GM23338 (cell line): ENCODE measurements at regions not wholly inside any gene's neighbourhood (a gene's known extent, or its start where the extent isn't known, plus 50 kb on each side); places are given as distances from the start of the nearest gene placed in this dataset.

Experiments used
- ATAC-seq: fragments of 200-7000 bp; cut with Tn5 transposase; 3 replicates; pipeline ENCODE4 v1.9.1; 2020
- DNase-seq: peaks from one replicate; pipeline ENCODE4 v3.0.0-alpha.2; 2015; ENCODE audit warnings: low spot score
- H2AFZ ChIP-seq: fragments of 200-600 bp; sonication (generic); 2 replicates; pipeline ENCODE4 v1.8.0; 2016; ENCODE audit warnings: antibody characterized with exemption, mild to moderate bottlenecking, moderate library complexity
- H3F3A ChIP-seq: fragments of 200-600 bp; sonication (generic); replicated peaks from 2 replicates; pipeline ENCODE4 v1.8.0; 2017; ENCODE audit warnings: antibody characterized with exemption, mixed run types, low read depth
- H3K27ac ChIP-seq: fragments of 200-600 bp; sonication (generic); 2 replicates; pipeline ENCODE4 v1.6.1; 2016; ENCODE audit warnings: low read depth
- H3K27me3 ChIP-seq: fragments of 200-600 bp; sonication (generic); 2 replicates; pipeline ENCODE4 v1.8.0; 2016; ENCODE audit warnings: mild to moderate bottlenecking, mixed run types, moderate library complexity; ENCODE audit not compliant: insufficient read depth
- H3K36me3 ChIP-seq: fragments of 200-600 bp; sonication (generic); 2 replicates; pipeline ENCODE4 v1.8.0; 2016; ENCODE audit warnings: mild to moderate bottlenecking; ENCODE audit not compliant: insufficient read depth
- H3K4me1 ChIP-seq: fragments of 200-600 bp; sonication (generic); 2 replicates; pipeline ENCODE4 v1.8.0; 2016; ENCODE audit warnings: mild to moderate bottlenecking, moderate library complexity; ENCODE audit not compliant: insufficient read depth
- H3K4me2 ChIP-seq: fragments of 200-600 bp; sonication (generic); 2 replicates; pipeline ENCODE4 v1.7.1; 2017; ENCODE audit warnings: mixed run types
- H3K4me3 ChIP-seq: fragments of 200-600 bp; sonication (generic); 2 replicates; pipeline ENCODE4 v1.6.1; 2016; ENCODE audit warnings: mixed run types
- H3K79me2 ChIP-seq: fragments of 200-600 bp; sonication (generic); replicated peaks from 2 replicates; pipeline ENCODE4 v1.8.0; 2017; ENCODE audit warnings: mild to moderate bottlenecking; ENCODE audit not compliant: insufficient read depth
- H3K9me2 ChIP-seq: fragments of 200-600 bp; sonication (generic); 2 replicates; pipeline ENCODE4 v1.8.0; 2017; ENCODE audit not compliant: insufficient read depth
- H4K20me1 ChIP-seq: fragments of 200-600 bp; sonication (generic); replicated peaks from 2 replicates; pipeline ENCODE4 v1.8.0; 2017; ENCODE audit warnings: mild to moderate bottlenecking; ENCODE audit not compliant: insufficient read depth
- H3K27ac Mint-ChIP-seq: 2 replicates; pipeline ENCODE4 v1.8.0; 2020; ENCODE audit warnings: inconsistent platforms, mild to moderate bottlenecking, moderate library complexity, mixed read lengths
- H3K27me3 Mint-ChIP-seq: 3 replicates; pipeline ENCODE4 v1.8.0; 2022; ENCODE audit warnings: low read depth, mild to moderate bottlenecking, moderate library complexity, mixed read lengths, inconsistent platforms; ENCODE audit not compliant: insufficient read depth, poor library complexity
- H3K36me3 Mint-ChIP-seq: 3 replicates; pipeline ENCODE4 v1.8.0; 2021; ENCODE audit warnings: low read depth, mild to moderate bottlenecking, inconsistent platforms, moderate library complexity, mixed read lengths
- H3K4me1 Mint-ChIP-seq: 3 replicates; pipeline ENCODE4 v1.8.0; 2020; ENCODE audit warnings: mild to moderate bottlenecking, inconsistent platforms, mixed read lengths
- H3K4me3 Mint-ChIP-seq: 3 replicates; pipeline ENCODE4 v1.8.0; 2021; ENCODE audit warnings: moderate library complexity, mild to moderate bottlenecking, inconsistent platforms, mixed read lengths
- H3K9me3 Mint-ChIP-seq: 3 replicates; pipeline ENCODE4 v1.8.0; 2020; ENCODE audit warnings: moderate library complexity, mild to moderate bottlenecking, inconsistent platforms, mixed read lengths
- CREB1 ChIP-seq: fragments of 250-450 bp; sonication (Bioruptor Pico); IDR thresholded peaks from 2 replicates; pipeline ENCODE4 v1.5.0; 2020; ENCODE audit warnings: low read depth, mild to moderate bottlenecking, moderate library complexity
- EZH2 ChIP-seq: fragments of 200-600 bp; sonication (generic); IDR thresholded peaks from one replicate; pipeline ENCODE4 v1.8.0; 2017; ENCODE audit warnings: antibody characterized with exemption, mild to moderate bottlenecking, low read depth; ENCODE audit not compliant: unreplicated experiment
- EZH2phosphoT487 ChIP-seq: fragments of 200-600 bp; sonication (generic); IDR thresholded peaks from one replicate; pipeline ENCODE4 v1.8.1; 2018; ENCODE audit warnings: antibody characterized with exemption; ENCODE audit not compliant: unreplicated experiment
- JUNB ChIP-seq: IDR thresholded peaks from one replicate; pipeline ENCODE4 v1.6.1; 2016; ENCODE audit warnings: antibody characterized with exemption; ENCODE audit not compliant: unreplicated experiment
- POLR2AphosphoS5 ChIP-seq: IDR thresholded peaks from 2 replicates; pipeline ENCODE4 v1.6.1; 2016; ENCODE audit warnings: antibody characterized with exemption, low read depth
- STAT1 ChIP-seq: IDR thresholded peaks from one replicate; pipeline ENCODE4 v1.6.1; 2016; ENCODE audit warnings: antibody characterized with exemption; ENCODE audit not compliant: unreplicated experiment
- ZNF114 ChIP-seq: fragments of 250-450 bp; sonication (Bioruptor Pico); IDR thresholded peaks from 2 replicates; pipeline ENCODE4 v1.5.0; 2020; ENCODE audit warnings: mild to moderate bottlenecking, moderate library complexity
- ZNF331 ChIP-seq: fragments of 250-450 bp; sonication (Bioruptor Pico); IDR thresholded peaks from 2 replicates; pipeline ENCODE4 v1.5.0; 2020; ENCODE audit warnings: low read depth, mild to moderate bottlenecking, moderate library complexity
- TF ChIP-seq, protein P1 (sequence below), 2 experiments: fragments of 200-600 bp in 1 of 2; sonication (generic) in 1 of 2; conservative IDR thresholded peaks; 2 replicates each; pipeline versions ENCODE4 v1.5.1 to v1.6.1; 2016 to 2017; ENCODE audit warnings: antibody characterized with exemption in 2 of 2, low read depth in 2 of 2, mild to moderate bottlenecking in 2 of 2, moderate library complexity in 1 of 2
- TF ChIP-seq, protein P2 (sequence below): IDR thresholded peaks from 2 replicates; pipeline ENCODE4 v1.6.1; 2016; ENCODE audit warnings: antibody characterized with exemption
- TF ChIP-seq, protein P3 (sequence below): IDR thresholded peaks from one replicate; pipeline ENCODE4 v1.6.1; 2018; ENCODE audit warnings: antibody characterized with exemption; ENCODE audit not compliant: unreplicated experiment

DNA sequence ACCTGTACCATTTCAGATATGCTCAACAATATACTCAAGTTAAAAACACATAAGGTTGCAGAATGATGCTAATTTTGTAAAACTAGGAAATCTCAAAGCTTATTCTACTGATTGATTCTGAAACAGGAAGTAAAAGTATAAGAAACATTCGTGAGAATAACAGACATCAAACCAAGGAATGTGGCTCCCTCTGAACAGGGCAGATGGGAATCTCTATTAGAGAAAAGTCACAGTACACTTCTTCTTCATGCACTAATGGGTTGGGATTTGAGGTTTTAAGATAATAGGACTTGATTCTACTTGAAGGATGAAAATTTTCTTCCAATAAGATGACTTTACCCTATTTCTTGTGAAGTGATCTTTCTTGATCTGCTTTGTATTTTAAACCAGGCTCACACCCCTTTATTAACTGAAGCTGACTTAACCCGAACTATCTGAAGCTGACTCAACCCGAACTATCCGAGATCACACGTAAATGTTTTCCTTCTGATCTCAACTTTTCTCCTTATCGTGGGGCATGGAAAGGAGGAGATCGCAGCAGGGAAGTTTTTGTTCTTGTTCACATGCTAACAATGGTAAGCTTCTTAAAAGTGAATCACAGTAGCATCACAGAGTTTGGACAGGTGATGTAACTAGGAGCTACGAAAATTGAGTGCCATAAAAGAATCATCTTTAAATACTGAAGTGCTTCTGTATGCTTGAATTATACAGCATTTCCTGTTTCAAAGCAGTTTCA lies 363.1 kb upstream of the ZFP42 start:
- Histone ChIP-seq H2AFZ (no peak overlapping the region), H4K20me1 (no peaks in the 10 kb centered on the region), H3K4me2 (no peak overlapping the region), H3K36me3 (no peaks in the 10 kb centered on the region), H3K9me2 (no peaks in the 10 kb centered on the region), H3F3A (no peaks in the 10 kb centered on the region), H3K27me3 (no peaks in the 10 kb centered on the region), H3K79me2 (no peaks in the 10 kb centered on the region), H3K4me1 (peaks cover 9% of the 10 kb centered on the region), H3K27ac (no peak overlapping the region), H3K4me3 (no peak overlapping the region)
- Mint-ChIP-seq H3K27me3 (peaks cover 2% of the 10 kb centered on the region), H3K27ac (no peak overlapping the region), H3K4me1 (peaks cover 16% of the 10 kb centered on the region), H3K4me3 (no peak overlapping the region), H3K9me3 (no peaks in the 10 kb centered on the region; the same call in 2 of the 3 replicates), H3K36me3 (no peaks in the 10 kb centered on the region)
- ATAC-seq (no peak), DNase-seq (no peak)
- TF ChIP-seq ZNF114 (CRISPR knock-in tag), result no peak

DNA sequence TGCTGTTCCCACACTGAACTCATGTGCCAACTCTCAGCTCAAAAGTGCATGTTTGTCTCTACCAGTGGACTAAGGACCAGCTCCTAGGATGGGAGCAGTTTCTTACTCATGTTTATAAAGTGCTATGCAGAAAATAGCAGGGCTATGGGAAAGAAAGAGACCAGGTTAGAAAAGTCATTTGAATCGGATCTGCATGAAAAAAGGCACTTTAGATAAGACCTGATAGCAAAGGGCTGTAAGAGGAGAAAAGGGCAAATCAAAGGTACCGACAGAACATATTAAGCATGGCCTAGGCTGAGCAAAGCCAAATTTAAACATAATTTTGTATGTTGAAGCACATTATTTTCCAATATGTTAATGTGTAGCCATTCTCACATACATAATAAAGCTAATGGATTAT lies 362.3 kb upstream of the ZFP42 start:
- TF ChIP-seq STAT1 (no peak), POLR2AphosphoS5 (no peak), JUNB (no peak), EZH2 (no peak), CREB1 (no peak), EZH2phosphoT487 (no peak), ZNF331 (CRISPR knock-in tag) (no peak), ZNF114 (CRISPR knock-in tag) (no peak)
- TF ChIP-seq, protein P1, sequence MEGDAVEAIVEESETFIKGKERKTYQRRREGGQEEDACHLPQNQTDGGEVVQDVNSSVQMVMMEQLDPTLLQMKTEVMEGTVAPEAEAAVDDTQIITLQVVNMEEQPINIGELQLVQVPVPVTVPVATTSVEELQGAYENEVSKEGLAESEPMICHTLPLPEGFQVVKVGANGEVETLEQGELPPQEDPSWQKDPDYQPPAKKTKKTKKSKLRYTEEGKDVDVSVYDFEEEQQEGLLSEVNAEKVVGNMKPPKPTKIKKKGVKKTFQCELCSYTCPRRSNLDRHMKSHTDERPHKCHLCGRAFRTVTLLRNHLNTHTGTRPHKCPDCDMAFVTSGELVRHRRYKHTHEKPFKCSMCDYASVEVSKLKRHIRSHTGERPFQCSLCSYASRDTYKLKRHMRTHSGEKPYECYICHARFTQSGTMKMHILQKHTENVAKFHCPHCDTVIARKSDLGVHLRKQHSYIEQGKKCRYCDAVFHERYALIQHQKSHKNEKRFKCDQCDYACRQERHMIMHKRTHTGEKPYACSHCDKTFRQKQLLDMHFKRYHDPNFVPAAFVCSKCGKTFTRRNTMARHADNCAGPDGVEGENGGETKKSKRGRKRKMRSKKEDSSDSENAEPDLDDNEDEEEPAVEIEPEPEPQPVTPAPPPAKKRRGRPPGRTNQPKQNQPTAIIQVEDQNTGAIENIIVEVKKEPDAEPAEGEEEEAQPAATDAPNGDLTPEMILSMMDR (conservative IDR thresholded peaks at IDR 0.05; ENCODE audit: low read depth in 2 of 2), result no peak
- TF ChIP-seq, protein P2, sequence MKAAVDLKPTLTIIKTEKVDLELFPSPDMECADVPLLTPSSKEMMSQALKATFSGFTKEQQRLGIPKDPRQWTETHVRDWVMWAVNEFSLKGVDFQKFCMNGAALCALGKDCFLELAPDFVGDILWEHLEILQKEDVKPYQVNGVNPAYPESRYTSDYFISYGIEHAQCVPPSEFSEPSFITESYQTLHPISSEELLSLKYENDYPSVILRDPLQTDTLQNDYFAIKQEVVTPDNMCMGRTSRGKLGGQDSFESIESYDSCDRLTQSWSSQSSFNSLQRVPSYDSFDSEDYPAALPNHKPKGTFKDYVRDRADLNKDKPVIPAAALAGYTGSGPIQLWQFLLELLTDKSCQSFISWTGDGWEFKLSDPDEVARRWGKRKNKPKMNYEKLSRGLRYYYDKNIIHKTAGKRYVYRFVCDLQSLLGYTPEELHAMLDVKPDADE, result no peak
- TF ChIP-seq, protein P3, sequence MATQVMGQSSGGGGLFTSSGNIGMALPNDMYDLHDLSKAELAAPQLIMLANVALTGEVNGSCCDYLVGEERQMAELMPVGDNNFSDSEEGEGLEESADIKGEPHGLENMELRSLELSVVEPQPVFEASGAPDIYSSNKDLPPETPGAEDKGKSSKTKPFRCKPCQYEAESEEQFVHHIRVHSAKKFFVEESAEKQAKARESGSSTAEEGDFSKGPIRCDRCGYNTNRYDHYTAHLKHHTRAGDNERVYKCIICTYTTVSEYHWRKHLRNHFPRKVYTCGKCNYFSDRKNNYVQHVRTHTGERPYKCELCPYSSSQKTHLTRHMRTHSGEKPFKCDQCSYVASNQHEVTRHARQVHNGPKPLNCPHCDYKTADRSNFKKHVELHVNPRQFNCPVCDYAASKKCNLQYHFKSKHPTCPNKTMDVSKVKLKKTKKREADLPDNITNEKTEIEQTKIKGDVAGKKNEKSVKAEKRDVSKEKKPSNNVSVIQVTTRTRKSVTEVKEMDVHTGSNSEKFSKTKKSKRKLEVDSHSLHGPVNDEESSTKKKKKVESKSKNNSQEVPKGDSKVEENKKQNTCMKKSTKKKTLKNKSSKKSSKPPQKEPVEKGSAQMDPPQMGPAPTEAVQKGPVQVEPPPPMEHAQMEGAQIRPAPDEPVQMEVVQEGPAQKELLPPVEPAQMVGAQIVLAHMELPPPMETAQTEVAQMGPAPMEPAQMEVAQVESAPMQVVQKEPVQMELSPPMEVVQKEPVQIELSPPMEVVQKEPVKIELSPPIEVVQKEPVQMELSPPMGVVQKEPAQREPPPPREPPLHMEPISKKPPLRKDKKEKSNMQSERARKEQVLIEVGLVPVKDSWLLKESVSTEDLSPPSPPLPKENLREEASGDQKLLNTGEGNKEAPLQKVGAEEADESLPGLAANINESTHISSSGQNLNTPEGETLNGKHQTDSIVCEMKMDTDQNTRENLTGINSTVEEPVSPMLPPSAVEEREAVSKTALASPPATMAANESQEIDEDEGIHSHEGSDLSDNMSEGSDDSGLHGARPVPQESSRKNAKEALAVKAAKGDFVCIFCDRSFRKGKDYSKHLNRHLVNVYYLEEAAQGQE, result no peak
- peaks cover 9% of the 10 kb centered on the region for H3K4me1 ChIP-seq
- Mint-ChIP-seq H3K4me1 (peaks cover 16% of the 10 kb centered on the region), H3K36me3 (no peaks in the 10 kb centered on the region), H3K27me3 (peaks cover 2% of the 10 kb centered on the region), H3K4me3 (no peak overlapping the region), H3K9me3 (no peaks in the 10 kb centered on the region; the same call in 2 of the 3 replicates), H3K27ac (no peak overlapping the region)
- H3K27ac ChIP-seq, result no peak overlapping the region
- H4K20me1 ChIP-seq, result no peaks in the 10 kb centered on the region
- no peaks in the 10 kb centered on the region for H3F3A ChIP-seq
- DNase-seq (peak; percentile 33), ATAC-seq (peak; percentile 62)
- no peaks in the 10 kb centered on the region for H3K36me3 ChIP-seq
- H3K4me2 ChIP-seq, result no peak overlapping the region
- no peaks in the 10 kb centered on the region for H3K9me2 ChIP-seq
- H2AFZ ChIP-seq, result no peak overlapping the region
- H3K27me3 ChIP-seq, result no peaks in the 10 kb centered on the region
- no peaks in the 10 kb centered on the region for H3K79me2 ChIP-seq
- no peak overlapping the region for H3K4me3 ChIP-seq
